ENCODE measurements at regions not wholly inside any gene's neighbourhood (a gene's known extent, or its start where the extent isn't known, plus 50 kb on each side); places are given as distances from the start of the nearest gene placed in this dataset.

DNA sequence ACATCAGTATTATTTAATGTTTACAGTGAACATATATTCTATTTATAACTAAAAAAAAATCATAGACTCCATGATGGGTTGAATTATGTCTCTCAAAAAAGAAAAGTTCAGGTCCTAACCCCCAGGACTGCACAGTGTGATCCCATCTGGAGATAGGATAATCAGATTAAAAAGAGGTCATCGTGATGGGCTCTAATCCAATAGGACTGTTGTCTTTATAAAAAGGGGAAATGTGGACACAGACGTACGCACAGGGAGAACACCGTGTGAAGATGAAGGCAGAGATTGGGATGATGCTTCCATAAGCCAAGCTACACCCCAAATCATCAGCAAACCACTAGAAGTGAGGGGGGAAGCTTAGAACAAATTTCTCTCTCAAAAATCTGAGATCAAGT lies 221.4 kb downstream of the SNX18 start:
- Histone ChIP-seq H3K4me1 (replicated peaks) (peaks cover 34% of the 10 kb centered on the region), H3K9me3 (replicated peaks) (no peaks in the 10 kb centered on the region), H3K27me3 (replicated peaks) (no peaks in the 10 kb centered on the region), H3K4me3 (no peak overlapping the region), H3K36me3 (no peaks in the 10 kb centered on the region), H3K27ac (no peak overlapping the region)
- no peak for DNase-seq (ENCODE audit: low read depth in 1 of 2, low spot score in 2 of 2)

DNA sequence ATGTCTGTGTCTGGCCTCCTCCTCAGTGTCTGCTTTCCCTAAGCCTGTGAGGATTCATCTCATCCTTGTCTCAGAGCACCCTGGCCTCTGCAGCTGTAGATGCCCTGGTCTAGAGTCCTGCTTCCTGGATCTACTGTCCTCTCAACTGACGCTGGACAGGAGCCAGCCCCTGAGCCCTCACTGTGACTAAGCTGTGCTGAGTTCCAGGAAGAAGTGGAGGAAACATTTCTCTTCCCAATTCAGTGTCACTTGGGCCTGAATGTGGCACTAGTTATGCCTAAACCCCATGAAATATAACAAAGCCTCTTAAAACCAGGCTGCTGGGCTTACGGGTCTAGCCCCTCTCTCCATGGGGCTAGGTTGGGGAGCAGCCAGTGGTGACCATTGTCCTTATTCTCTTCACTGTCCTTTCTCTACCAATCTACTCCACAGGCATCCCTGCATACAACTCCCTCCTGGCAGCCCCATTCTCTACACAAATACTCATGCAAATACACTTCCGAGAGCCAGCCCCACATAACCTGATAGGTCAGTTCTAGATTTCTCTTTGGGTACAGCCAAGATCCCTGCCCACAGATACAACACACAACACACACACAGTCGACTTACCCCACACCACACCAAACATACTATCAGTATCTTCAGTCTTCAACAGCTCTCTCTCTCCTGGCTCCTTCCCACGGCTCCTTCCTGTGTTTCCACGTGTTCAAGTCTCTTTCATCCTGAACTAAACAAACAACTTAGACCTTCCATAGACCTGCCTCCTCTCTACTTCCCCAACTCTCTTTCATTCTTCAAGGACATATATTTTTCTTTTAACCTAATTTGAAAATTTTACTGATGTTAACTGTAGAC lies 220.8 kb downstream of the SNX18 start:
- H3K9me3 ChIP-seq (replicated peaks) = no peaks in the 10 kb centered on the region
- no peaks in the 10 kb centered on the region for H3K36me3 ChIP-seq
- H3K4me1 ChIP-seq (replicated peaks) = peaks cover 28% of the 10 kb centered on the region
- H3K27ac ChIP-seq = peak overlapping the region; percentile 25; the same call in 1 of the 2 replicates
- no peaks in the 10 kb centered on the region for H3K27me3 ChIP-seq (replicated peaks)
- DNase-seq (ENCODE audit: low read depth in 1 of 2, low spot score in 2 of 2) = peak; percentile 51 to 68
- no peak overlapping the region for H3K4me3 ChIP-seq

DNA sequence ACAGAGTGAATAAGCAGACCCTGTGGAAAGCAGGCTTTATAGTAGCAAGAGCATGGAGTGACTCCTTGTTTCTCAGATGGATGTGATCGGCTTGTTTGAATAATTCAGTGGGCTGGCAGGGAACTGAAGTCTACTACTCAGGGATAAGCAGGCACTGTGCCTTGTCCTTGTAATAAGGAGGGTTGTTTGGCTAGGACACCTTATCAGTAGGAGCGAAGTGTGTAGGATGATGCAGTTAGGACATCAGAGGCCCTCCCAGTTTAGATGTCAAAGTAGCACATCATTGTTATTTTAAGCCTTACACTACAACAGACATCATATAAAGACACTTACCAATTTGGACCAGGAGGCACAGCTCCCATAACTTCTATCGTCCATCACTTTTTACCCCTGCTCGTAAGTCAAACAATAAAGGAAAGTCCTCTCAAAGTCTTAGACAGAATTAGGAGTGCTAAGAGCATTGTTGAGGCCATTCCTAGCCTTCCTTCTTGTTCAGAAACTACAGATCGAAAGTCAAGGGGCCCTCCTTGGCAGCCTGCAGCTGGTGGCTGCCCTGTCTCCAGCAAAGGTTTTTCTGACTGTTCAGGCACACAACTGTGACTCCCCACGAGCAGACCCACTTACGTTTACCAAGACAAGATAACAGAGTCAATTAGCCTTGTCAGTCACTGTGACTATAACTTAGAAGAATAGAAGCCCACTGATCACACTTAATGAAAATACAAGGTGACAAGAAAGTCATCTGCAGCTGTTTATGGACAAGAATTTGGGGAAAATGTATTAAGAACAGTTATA lies 218.6 kb downstream of the SNX18 start:
- Histone ChIP-seq H3K27ac (no peak overlapping the region), H3K27me3 (replicated peaks) (no peaks in the 10 kb centered on the region), H3K4me3 (no peak overlapping the region), H3K36me3 (no peaks in the 10 kb centered on the region), H3K9me3 (replicated peaks) (no peaks in the 10 kb centered on the region), H3K4me1 (replicated peaks) (peaks cover 8% of the 10 kb centered on the region)
- DNase-seq (ENCODE audit: low read depth in 1 of 2, low spot score in 2 of 2) = no peak

DNA sequence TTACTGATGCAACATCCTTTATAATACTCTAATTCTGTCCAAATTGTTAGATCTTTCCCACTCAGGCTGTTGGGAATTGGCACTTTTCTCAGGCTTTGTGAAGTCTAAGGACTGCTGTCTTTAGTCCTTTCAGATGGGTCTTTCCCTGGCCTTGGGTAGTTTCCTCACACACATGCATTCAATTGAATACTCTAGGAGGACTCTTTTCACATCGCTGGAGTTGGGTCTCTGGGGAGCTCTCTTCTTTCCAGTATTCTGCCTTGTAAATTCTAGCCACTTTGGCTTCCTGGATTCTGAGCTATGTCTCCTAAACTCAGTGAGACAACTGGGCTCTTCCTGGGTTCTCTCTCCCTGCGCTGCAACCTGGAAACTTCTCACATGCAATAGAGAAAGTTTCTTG lies 215.5 kb downstream of the SNX18 start:
- Histone ChIP-seq H3K27ac (no peak overlapping the region), H3K4me1 (replicated peaks) (peaks cover 3% of the 10 kb centered on the region), H3K9me3 (replicated peaks) (no peaks in the 10 kb centered on the region), H3K27me3 (replicated peaks) (no peaks in the 10 kb centered on the region), H3K36me3 (no peaks in the 10 kb centered on the region), H3K4me3 (no peak overlapping the region)
- DNase-seq (ENCODE audit: low read depth in 1 of 2, low spot score in 2 of 2) = no peak

DNA sequence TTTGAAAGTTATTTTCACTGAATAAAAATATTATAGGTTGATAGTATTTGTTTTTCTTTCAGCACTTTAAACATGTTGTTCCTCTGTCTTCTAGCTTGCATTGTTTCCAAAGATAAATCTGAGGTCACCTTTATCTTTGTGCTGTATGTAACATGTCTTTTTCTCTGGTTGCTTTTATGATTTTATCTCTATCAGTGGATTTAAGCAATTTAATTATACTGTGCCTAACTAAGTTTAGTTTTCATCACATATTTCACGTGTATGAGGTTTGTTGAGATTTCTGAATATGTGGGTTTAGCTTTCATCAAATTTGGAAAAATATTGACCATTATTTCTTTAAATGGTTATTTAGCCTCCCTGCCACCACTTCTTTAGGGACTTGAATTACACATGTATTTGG lies 214.5 kb downstream of the SNX18 start:
- Histone ChIP-seq H3K4me3 (no peak overlapping the region), H3K27ac (no peak overlapping the region), H3K4me1 (replicated peaks) (no peaks in the 10 kb centered on the region), H3K36me3 (no peaks in the 10 kb centered on the region), H3K9me3 (replicated peaks) (no peaks in the 10 kb centered on the region), H3K27me3 (replicated peaks) (no peaks in the 10 kb centered on the region)
- DNase-seq (ENCODE audit: low read depth in 1 of 2, low spot score in 2 of 2) = no peak

DNA sequence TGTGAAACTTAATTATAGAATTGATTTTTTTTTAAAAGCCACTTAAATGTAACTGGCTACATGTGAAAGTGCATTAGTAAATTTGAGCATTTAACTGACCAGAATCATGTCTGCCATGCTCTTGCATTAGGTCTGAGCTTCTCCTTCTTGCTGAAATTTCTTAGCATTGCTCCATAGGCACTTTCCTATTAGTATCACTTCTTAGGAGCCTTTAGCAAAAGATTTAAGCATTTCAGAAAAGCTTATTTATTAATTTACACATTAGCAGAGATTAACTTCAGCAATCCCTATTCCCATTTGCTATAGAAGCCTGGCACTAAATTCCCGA lies 211.0 kb downstream of the SNX18 start:
- no peak overlapping the region for H3K4me3 ChIP-seq
- H3K27ac ChIP-seq = no peak overlapping the region
- peaks cover 15% of the 10 kb centered on the region for H3K4me1 ChIP-seq (replicated peaks)
- no peaks in the 10 kb centered on the region for H3K27me3 ChIP-seq (replicated peaks)
- no peaks in the 10 kb centered on the region for H3K36me3 ChIP-seq
- no peaks in the 10 kb centered on the region for H3K9me3 ChIP-seq (replicated peaks)
- DNase-seq (ENCODE audit: low read depth in 1 of 2, low spot score in 2 of 2) = no peak

DNA sequence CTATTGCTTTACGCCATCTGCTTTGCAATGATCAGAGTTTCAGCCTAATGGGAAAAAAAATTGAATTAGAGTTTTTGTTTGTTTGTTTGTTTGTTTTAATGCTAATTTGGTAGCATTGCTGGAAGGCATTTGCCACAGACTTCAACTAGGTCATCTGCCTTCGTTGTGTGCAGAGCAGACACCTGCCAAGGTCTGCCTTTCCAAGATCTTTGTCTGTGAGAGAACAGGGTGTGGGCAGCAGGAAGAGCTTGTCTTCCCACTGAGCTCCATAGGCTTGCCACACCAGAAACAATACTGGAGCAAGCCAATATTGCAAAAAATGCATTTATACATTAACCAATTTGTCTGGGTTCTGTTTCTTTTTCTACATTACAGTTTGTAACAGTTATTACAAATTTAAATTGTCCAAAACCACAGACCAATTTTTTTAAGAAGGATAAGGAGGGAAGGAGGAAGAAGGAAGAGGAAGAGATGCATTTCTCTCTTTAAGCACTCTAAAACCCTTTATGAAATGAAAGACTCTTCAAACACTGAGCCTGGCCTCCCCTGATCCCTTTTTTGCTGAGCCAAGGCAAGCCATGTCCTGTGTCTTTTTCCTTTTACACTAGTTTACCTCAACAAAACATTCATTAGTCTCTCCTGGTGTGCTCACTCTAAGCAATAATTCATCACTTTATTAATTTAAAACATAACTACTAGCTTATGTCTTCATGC lies 210.5 kb downstream of the SNX18 start:
- Histone ChIP-seq H3K4me1 (replicated peaks) (peaks cover 20% of the 10 kb centered on the region), H3K36me3 (no peaks in the 10 kb centered on the region), H3K27ac (no peak overlapping the region), H3K27me3 (replicated peaks) (no peaks in the 10 kb centered on the region), H3K4me3 (no peak overlapping the region), H3K9me3 (replicated peaks) (no peaks in the 10 kb centered on the region)
- no peak for DNase-seq (ENCODE audit: low read depth in 1 of 2, low spot score in 2 of 2)

DNA sequence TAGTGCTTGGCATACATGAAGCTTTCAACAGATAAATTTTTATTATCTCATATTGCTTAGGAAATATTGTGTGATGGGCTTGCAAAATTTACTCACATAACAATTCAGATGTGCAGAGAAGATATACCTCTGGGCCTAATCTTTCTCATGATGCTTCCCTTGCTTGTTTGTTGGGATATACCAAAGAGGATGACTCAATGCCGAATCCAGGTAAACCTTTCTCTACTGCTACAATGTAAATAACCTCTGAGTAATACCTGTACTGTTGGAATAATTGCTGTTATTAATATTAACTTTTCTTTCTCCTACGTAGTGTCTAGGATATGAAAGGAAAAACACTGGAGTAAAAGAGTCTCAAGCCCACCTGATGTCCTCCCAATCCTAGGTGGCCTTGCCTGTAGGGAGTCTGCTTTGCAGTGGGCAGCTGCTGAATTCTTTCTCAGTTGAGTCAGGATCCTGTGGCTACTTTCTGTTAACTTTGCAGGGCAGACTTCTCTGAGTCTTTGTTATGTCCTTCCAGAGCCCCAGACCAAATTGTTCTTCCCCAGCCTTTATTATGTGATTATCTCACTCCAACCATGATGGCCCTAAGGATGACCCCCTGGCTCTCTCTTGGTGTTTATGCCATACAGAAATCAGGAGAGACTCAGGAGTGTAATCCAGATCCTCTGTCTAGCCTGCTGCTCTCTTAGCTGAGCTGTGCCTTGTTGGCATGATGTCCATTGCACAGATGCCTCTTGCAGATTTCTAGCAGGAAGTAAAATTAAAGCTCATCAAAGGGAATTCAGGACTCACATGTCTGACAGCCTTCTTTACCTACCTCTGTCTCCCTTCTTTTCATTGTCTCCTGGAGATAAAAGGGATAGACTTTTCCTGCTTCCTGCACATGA lies 208.1 kb downstream of the SNX18 start:
- peaks cover 35% of the 10 kb centered on the region for H3K4me1 ChIP-seq (replicated peaks)
- DNase-seq (ENCODE audit: low read depth in 1 of 2, low spot score in 2 of 2) = peak; percentile 56 to 71
- no peaks in the 10 kb centered on the region for H3K36me3 ChIP-seq
- no peaks in the 10 kb centered on the region for H3K9me3 ChIP-seq (replicated peaks)
- H3K27ac ChIP-seq = peak overlapping the region; percentile 32; the same call in 1 of the 2 replicates
- no peak overlapping the region for H3K4me3 ChIP-seq
- no peaks in the 10 kb centered on the region for H3K27me3 ChIP-seq (replicated peaks)

DNA sequence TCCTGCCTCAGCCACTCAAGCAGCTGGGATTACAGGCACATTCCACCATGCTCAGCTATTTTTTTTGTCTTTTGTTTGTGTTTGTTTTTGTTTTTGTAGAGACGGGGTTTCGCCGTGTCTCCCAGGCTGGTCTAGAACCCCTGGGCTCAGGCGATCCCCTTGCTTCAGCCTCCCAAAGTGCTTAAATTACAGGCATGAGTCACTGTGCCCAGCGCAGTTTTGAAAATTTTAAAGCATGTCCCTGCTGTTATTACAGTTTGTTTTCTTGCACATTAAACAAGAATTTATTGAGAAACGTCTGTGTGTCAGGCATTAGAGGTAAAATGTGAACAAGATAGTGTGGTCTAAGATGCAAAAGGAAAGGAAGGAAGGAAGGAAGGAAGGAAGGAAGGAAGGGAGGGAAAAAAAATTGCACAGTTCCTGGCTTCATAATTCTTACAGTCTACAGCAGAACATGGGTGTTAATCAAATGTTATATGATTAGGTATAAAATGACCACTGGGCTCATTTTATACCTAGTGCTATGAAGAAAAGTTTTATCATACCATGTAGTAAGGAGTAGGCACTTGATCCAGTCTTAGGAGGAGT lies 205.4 kb downstream of the SNX18 start:
- DNase-seq (ENCODE audit: low read depth in 1 of 2, low spot score in 2 of 2) = peak; percentile 77 to 83
- Histone ChIP-seq H3K4me1 (replicated peaks) (peaks cover 58% of the 10 kb centered on the region), H3K27ac (peak overlapping the region; percentile 49), H3K4me3 (no peak overlapping the region), H3K9me3 (replicated peaks) (no peaks in the 10 kb centered on the region), H3K36me3 (no peaks in the 10 kb centered on the region), H3K27me3 (replicated peaks) (no peaks in the 10 kb centered on the region)

DNA sequence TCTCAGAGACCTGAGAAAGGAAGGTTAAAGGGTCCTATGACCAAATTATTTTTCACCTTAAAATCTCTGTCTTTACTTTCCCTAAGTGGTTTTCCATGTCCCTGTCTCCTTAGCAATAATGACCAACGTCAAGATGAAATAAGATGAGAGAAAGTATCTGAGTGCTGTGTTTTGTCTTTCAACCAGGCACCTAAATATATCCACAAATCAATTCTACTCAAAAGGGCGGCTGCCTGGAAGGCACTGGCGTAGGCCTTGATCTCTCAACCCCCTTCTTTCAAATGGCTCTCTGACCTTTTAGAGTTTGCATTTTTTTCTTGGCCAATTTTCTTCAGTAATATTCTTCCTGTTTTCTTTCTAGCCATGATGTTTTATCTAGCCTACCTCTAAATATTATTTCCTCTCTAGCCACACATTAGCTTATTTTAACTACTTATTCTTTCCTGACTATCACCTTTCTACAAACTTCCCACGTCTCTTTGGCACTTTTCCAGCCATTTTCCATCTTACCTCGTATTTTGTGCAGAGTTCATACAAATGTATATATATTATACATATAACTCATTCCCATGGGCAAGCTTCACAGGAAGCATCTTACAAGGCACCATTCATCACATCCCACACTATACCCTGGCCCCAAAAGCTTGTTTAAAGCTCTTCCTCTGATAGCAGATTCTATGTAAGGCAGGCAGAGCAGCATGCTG lies 204.5 kb downstream of the SNX18 start:
- H3K36me3 ChIP-seq = no peaks in the 10 kb centered on the region
- no peak overlapping the region for H3K4me3 ChIP-seq
- no peak for DNase-seq (ENCODE audit: low read depth in 1 of 2, low spot score in 2 of 2)
- H3K27ac ChIP-seq = peak overlapping the region; percentile 47
- H3K4me1 ChIP-seq (replicated peaks) = peaks cover 58% of the 10 kb centered on the region
- no peaks in the 10 kb centered on the region for H3K27me3 ChIP-seq (replicated peaks)
- no peaks in the 10 kb centered on the region for H3K9me3 ChIP-seq (replicated peaks)

DNA sequence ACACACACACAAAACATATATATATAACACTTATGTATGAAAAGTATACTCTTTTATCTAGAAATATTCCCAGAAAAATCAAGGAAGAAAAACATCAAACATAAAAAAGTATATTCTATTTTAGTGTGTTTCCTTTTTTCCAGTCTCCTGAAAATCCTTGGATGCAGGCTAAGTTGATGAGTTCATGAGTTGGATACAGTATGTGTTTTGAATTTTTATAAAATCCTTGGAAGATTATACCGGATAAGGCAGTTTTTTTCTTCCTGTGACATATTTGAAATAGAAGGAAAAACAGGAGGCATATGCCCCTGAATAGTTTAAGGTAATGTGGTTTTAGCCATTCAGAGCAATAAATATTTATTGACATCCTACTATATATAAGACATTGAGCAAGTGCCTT lies 203.6 kb downstream of the SNX18 start:
- Histone ChIP-seq H3K4me3 (no peak overlapping the region), H3K9me3 (replicated peaks) (no peaks in the 10 kb centered on the region), H3K27ac (no peak overlapping the region), H3K4me1 (replicated peaks) (peaks cover 54% of the 10 kb centered on the region), H3K36me3 (no peaks in the 10 kb centered on the region), H3K27me3 (replicated peaks) (no peaks in the 10 kb centered on the region)
- DNase-seq (ENCODE audit: low read depth in 1 of 2, low spot score in 2 of 2) = no peak

DNA sequence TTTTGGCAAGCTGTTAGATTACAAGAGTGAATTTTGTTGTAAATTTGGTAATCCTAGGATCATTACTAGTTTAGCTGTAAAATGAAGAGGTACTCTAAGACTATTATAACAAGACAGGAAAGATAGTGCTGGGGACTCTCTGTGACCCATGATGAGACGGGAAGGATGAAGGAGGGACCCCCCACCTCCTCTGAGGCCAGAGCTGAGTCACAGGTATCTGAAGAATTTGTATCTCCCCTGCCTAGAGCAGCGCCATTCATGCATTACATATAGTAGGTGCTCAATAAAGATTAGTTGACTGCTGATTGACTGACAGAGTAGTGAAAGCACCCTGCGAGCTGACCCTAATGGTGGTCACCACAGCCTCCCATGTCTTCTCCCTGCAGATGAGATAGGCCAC lies 202.8 kb downstream of the SNX18 start:
- peaks cover 51% of the 10 kb centered on the region for H3K4me1 ChIP-seq (replicated peaks)
- H3K27me3 ChIP-seq (replicated peaks) = no peaks in the 10 kb centered on the region
- H3K36me3 ChIP-seq = no peaks in the 10 kb centered on the region
- H3K4me3 ChIP-seq = no peak overlapping the region
- peak in 1 of 2 experiments; percentile 39 for DNase-seq (ENCODE audit: low read depth in 1 of 2, low spot score in 2 of 2)
- H3K27ac ChIP-seq = peak overlapping the region; percentile 75
- H3K9me3 ChIP-seq (replicated peaks) = no peaks in the 10 kb centered on the region

All from SJSA1 (cell line).